ENCODE measurements at regions not wholly inside any gene's neighbourhood (a gene's known extent, or its start where the extent isn't known, plus 50 kb on each side); places are given as distances from the start of the nearest gene placed in this dataset.

DNA sequence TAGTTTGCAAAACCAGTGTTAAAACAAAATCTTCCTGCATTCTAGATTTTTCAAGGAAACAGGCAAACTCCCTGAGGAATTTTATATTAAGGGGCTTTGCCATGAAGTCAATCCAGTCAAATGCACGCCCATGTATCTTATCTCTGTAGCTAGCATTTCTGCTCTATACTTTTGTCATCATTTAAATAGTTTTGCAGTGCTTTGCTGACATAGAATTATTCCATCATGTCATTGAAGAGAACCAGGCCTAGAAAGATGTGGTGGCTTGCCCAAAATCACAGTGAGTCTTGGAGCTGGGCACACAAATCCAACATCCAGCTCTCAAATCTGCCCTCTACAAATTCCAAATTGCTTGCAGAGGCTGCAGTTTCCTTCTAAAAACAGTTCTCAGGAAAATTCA is 66.7 kb upstream of the LNX1 start:
- no peak for TF ChIP-seq CTCF (IDR thresholded peaks at IDR 0.05; ENCODE audit: insufficient read depth, low read depth, low read length)
- no peak for TF ChIP-seq EZH2 (IDR thresholded peaks at IDR 0.05; ENCODE audit: insufficient read depth, low read length)
